Esophagus muscularis mucosa (tissue), 4 donors: ENCODE measurements at regions not wholly inside any gene's neighbourhood (a gene's known extent, or its start where the extent isn't known, plus 50 kb on each side); places are given as distances from the start of the nearest gene placed in this dataset.

Source experiments
- CTCF ChIP-seq, 3 experiments: fragments of 200-600 bp in 2 of 3; fragments of 450-650 bp in 1 of 3; sonication (generic) in 2 of 3; IDR thresholded peaks; one replicate each; pipeline ENCODE4 v1.5.1; 2017 to 2019; ENCODE audit warnings: antibody characterized with exemption in 3 of 3, mild to moderate bottlenecking in 2 of 3, moderate library complexity in 1 of 3
- EP300 ChIP-seq: sonication (generic); formaldehyde crosslinking; IDR thresholded peaks from one replicate; pipeline ENCODE4 v1.6.1; 2017; ENCODE audit warnings: antibody characterized with exemption
- POLR2A ChIP-seq: fragments of 450-650 bp; IDR thresholded peaks from one replicate; pipeline ENCODE4 v1.6.1; 2017; ENCODE audit warnings: antibody characterized with exemption, moderate library complexity, mild to moderate bottlenecking, low read depth
- POLR2AphosphoS5 ChIP-seq, 2 donors: sonication (generic); formaldehyde crosslinking; IDR thresholded peaks; one replicate each; pipeline ENCODE4 v1.6.1; 2017; ENCODE audit warnings: antibody characterized with exemption in 2 of 2

- TF ChIP-seq POLR2AphosphoS5 (IDR thresholded peaks at IDR 0.05) (no peak), CTCF (IDR thresholded peaks at IDR 0.05) (no peak), POLR2A (no peak), EP300 (no peak)
These were observed 1299.0 kb upstream of the B3GALT2 start for GRCh38 chr1:194485432-194485831.
